Eye (tissue), 1 donor: ENCODE measurements at regions not wholly inside any gene's neighbourhood (a gene's known extent, or its start where the extent isn't known, plus 50 kb on each side); places are given as distances from the start of the nearest gene placed in this dataset.
"Not testable (repeated sequence)": the region's sequence is repeated elsewhere in the genome, so short reads cannot be mapped to it uniquely, and the experiment has no call there.

Source experiments
- DNase-seq: peaks from one replicate; pipeline ENCODE4 v3.0.0-alpha.2; 2015

GRCh38 chr3:18725668-18726407 is 300.7 kb upstream of the SATB1 start:
- DNase-seq: no peak

DNA sequence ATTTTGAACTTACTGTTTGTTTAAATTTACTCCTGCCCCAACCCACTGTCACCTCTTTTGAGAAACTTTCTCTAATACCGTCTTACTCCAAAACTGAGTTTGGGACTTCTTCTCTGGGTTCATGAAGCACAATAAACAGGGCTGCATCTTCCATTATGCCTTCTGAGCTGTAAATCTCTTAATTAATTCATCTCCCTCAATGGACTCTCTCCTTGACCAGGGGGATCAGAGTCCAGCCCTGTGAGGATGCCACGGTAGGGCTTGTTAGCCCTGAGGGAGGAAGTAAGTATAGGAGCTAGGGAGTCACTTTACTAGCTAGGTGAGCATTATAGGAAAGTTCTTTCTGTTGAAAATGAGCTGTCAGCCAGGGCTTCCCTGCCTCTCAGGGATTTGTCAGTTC is 299.3 kb upstream of the SATB1 start:
- DNase-seq: no peak

GRCh38 chr3:18723206-18723810 is 298.2 kb upstream of the SATB1 start:
- DNase-seq: no peak

DNA sequence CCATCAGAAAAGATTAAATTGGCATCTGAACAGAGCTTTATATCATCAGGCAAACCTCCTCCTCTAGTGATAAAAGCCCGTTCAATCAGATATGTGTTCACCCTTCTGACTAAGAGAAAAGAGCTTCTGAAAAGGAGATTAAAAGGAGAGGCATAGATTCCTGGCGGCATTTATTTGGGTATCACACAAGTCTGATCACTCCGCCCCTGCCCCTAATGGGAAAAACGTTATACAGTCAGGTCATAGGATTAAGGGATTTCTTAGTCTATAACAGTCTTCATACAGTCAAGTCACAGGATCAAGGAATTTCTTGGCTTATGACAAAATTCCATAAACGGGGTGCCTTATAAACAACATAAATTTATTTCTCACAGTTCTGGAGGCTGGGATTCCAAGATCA is 295.4 kb upstream of the SATB1 start:
- DNase-seq: no peak

DNA sequence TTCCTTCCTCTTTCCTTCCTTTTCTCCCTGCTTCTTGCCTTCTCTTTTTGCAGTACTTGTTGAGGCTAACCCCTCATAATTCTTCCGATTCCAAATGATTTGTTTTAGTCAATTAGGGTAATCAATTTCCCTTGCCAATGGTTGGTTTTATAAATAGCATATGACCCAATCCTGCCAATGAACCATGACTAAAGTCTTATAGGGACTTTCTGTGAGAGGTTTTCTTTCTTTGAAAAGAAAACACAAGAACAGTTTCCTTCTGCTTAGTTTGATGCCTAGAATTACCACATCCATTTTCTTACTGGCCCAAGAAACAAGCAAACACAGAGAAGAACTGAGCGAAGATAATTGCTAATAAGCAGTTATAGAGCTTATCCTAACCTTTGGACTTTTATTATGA is 292.5 kb upstream of the SATB1 start:
- no peak for DNase-seq

DNA sequence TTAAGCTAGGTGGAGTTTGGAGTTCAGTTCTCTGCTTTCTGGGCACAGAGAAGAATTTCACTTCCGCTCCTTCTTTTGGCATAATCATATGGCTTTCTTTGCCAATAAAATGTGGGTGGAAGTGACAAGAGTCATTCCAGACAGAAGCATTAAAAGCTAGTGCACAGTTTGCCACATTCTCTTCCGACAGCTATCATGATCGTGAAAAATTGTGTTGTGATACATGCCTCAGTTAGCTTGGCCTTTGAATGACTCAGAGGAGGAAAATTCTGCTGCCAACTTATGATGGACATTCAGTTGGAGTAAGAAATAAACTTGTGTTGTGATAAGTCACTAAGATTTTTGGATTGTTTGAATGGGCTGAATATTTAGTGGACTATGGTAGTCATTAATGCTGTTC is 291.7 kb upstream of the SATB1 start:
- DNase-seq: no peak

GRCh38 chr3:18716101-18716500 is 291.0 kb upstream of the SATB1 start:
- no peak for DNase-seq

DNA sequence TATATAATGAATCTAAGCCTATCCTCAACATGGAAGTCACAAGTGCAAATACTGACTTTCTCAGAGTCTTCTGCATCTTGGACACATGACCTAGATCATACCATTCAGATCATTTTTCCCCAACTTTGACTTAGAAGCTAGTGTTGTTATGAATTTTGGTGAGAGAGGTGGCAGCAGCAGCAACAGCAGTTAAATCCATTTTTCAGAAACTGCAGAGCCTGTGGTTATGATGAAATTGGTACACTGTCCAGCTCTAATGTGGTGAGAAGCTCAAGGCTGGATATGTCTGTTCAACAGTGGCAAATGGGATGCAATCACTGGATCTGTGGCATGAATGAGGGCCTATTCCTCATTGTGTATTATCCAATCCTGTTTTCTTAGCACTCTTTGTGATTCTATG is 290.1 kb upstream of the SATB1 start:
- no peak for DNase-seq

GRCh38 chr3:18713577-18713951 is 288.4 kb upstream of the SATB1 start:
- DNase-seq: no peak

DNA sequence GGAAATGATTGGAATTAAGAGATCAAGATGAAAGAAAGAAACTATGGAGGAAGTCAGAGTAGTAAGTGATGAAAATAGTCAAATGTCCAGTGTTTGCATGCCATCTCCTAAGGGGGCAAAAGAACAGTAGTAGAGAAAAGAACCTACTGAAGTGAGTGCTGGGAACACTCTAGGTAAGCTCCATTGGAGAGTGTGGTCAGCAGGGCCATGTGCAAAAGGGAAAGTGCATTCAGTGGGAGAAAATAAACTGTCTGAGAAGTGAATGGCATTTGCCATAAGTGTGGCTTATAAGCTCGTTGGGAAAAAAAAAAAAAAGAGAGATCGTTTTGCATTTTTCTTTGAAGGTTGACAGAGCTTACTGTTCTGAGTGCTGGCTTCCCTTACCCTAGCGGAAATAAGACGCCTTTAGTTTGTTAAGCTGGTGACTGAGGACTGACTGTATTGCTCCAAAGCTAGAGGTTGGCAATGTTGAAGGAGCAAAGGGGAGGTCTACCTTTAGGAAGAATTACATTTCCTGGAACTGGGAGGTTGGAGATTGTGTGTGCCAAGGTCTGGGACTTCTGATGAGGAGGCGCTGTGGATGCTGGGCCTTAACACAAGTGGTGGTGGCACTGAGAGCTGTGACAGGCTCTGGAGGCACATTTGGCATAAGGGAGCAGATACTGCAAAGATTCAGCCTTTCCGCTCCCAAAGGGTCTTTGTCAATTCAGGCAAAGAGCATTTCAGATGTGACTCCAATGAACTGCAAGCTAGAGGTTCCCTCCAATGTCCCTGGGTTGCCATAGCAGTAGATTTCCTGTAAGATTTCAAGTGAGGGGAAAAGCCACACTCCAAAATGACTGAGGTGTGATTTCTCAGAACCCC is 287.8 kb upstream of the SATB1 start:
- no peak for DNase-seq

GRCh38 chr3:18704326-18704725 is 279.2 kb upstream of the SATB1 start:
- no peak for DNase-seq

DNA sequence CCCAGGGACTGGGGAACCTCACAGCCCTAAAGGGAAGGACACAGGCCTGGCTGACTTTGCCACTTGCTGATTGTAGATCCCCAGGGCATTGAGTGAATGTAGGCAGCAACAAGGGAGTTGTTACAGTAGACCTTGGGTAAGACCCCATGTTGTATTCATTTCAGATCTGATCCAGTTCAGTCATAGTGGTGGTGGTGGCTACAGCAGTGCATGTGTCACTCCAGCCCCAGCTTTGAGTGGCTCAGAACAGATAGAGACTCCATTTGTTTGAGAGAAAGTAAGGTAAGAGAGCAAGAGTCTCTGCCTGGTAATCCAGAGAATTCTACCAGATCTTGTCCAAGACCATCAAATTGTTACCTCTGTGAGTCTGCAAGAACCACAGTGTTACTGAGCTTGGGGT is 278.7 kb upstream of the SATB1 start:
- DNase-seq: no peak

DNA sequence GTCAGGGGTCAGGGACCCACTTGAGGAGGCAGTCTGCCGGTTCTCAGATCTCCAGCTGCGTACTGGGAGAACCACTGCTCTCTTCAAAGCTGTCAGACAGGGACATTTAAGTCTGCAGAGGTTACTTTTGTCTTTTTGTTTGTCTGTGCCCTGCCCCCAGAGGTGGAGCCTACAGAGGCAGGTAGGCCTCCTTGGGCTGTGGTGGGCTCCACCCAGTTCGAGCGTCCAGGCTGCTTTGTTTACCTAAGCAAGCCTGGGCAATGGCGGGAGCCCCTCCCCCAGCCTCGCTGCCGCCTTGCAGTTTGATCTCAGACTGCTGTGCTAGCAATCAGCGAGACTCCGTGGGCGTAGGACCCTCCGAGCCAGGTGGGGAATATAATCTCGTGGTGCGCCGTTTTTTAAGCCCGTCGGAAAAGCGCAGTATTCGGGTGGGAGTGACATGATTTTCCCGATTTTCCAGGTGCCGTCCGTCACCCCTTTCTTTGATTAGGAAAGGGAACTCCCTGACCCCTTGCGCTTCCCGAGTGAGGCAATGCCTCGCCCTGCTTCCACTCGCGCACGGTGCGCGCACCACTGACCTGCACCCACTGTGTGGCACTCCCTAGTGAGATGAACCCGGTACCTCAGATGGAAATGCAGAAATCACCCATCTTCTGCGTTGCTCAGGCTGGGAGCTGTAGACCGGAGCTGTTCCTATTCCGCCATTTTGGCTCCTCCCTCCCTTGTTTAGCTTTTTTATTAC is 268.6 kb upstream of the SATB1 start:
- DNase-seq: not testable (repeated sequence)

- DNase-seq: no peak
These were observed 262.1 kb upstream of the SATB1 start for GRCh38 chr3:18687286-18687685.

DNA sequence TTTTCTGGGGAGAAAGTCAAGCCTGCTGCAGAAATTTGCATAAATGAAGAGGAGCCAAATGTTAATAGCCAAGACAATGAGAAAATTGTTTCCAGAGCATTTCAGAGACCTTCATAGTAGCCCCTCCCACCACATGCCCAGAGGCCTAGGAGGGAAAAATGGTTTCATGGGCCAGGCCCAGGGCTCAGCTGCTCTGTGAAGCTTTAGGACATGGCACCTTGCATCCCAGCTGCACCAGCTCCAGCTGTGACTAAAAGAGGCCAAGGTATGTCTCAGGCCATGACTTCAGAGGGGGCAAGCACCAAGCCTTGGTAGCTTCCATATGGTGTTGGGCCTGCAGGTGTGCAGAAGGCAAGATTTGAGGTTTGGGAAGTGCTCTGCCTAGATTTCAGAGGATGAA is 258.8 kb upstream of the SATB1 start:
- DNase-seq: no peak

DNA sequence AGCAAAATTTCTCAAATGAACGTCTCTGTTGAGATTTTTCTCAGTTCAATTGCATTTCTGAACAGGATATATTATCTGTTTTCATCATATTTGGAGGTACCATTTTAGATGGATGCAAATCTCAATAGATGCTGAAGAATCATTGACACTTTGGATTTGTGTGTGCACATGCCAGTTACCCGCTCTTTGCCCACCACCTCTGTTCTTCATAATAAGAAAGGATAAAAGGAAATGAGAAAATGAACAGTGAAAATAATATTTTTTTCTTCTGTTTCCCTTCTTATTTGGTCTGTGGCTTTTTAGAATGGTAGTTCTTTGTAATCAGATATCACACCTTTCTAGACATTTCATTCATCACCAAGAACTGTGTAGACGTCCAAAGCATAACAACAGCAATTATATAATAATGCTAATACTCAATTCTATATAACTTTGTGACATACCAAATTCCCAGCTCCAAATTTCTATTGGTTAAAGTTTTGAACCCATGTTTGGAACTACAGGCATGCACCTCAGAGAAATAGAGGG is 256.7 kb upstream of the SATB1 start:
- no peak for DNase-seq

DNA sequence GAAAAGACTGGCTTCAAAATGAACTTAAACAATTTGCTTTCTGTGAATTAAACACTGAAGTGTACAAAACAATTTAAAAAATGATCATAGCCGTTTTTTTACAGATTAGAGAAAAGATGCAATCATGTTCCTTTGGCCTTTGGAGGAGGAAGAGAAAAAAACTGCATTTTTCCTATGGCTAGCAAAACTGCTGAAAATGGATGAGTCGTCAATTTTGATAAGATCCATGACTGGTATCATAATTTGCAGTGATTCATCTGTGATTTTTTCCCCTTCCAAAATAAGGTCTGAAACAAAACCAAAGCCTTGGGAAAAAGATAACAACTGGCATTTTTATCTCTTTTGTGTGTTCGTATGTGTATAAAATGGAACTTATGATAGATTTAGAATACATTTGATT is 255.6 kb upstream of the SATB1 start:
- DNase-seq: no peak

GRCh38 chr3:18679238-18679637 is 254.1 kb upstream of the SATB1 start:
- no peak for DNase-seq

DNA sequence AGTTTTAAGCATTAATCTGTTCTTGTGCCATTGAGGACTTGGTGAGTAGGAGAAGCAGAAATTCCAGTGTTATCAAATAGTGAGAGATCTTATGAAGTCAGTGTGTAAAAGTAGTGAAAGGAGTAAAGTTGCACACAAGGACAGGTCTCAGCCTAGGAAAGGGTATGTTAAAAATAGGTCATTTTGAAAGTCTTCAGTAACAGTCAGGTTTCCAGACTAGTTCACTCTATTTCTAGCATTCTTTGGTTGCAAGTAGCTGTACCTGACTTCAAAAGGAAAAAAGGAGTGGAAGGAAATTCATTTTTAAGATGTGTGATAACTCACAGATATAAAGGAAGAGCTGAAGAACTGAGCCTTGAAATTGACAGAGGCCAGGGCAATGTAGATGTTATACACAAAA is 250.1 kb upstream of the SATB1 start:
- DNase-seq: no peak

DNA sequence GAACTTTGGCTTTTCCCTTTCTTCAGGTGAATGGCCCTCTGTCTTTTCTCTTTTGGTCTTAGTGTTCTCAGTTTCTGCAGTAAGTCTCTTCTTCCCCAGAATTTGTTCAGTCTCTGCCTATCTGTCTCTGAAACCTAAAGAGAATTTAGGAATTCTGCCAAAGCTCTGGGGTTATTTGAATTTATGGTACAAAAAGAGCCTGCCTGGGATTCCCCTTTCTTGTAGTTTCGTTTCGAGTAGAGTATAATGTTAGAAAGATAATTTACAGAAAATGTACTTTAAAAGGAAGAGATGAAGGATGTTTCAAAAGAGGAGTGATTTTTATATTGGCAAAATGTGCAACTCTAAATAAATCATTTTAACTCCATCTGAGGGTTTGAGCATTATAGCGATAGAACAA is 247.4 kb upstream of the SATB1 start:
- DNase-seq: no peak

- no peak for DNase-seq
These were observed 245.6 kb upstream of the SATB1 start for GRCh38 chr3:18670759-18671158.

- DNase-seq: no peak
These were observed 244.2 kb upstream of the SATB1 start for GRCh38 chr3:18669374-18669773.

DNA sequence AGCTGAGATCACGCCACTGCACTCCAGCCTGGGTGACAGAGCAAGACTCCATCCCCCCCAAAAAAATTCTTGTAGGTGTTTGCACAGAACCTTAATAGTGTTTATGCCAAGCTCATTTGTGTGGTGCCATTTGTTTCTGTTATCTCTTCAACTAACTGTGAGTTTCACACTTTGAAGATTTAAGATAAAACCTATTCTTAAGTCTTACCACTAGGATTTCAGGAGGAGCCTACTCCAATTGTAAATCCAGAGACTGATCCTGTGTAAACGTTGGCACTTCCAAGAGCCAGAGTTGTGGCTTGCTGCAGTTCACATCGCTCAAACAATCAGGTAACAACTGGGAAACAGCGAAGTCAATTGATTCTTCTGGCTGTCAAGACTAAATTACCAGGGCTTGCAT is 242.4 kb upstream of the SATB1 start:
- no peak for DNase-seq
